H9 (cell line): ENCODE measurements at regions not wholly inside any gene's neighbourhood (a gene's known extent, or its start where the extent isn't known, plus 50 kb on each side); places are given as distances from the start of the nearest gene placed in this dataset.
A peak's percentile ranks its signal among the peaks of the same experiment; 100 is the strongest.

ENCODE experiments used
- DNase-seq: peaks from one replicate; pipeline ENCODE4 v3.0.0-alpha.2; 2017
- H2AFZ ChIP-seq: one replicate; pipeline ENCODE4 v1.6.1; 2013; ENCODE audit warnings: mild to moderate bottlenecking, low read length, control low read depth, moderate library complexity
- H2AK5ac ChIP-seq: 2 replicates; pipeline ENCODE4 v1.6.1; 2013; ENCODE audit warnings: low read length, control low read depth, mixed read lengths; ENCODE audit not compliant: insufficient read length
- H2BK120ac ChIP-seq: one replicate; pipeline ENCODE4 v1.6.1; 2013; ENCODE audit warnings: low read depth, mild to moderate bottlenecking, low read length, control low read depth, inconsistent platforms; ENCODE audit not compliant: poor library complexity, severe bottlenecking
- H2BK12ac ChIP-seq: 2 replicates; pipeline ENCODE4 v1.6.1; 2013; ENCODE audit warnings: low read length, control low read depth, mixed read lengths, low read depth; ENCODE audit not compliant: insufficient read length
- H2BK15ac ChIP-seq: 2 replicates; pipeline ENCODE4 v1.6.1; 2013; ENCODE audit warnings: low read depth, low read length, control low read depth
- H2BK20ac ChIP-seq: one replicate; pipeline ENCODE4 v1.6.1; 2013; ENCODE audit warnings: low read depth, mild to moderate bottlenecking, low read length, control low read depth, inconsistent platforms; ENCODE audit not compliant: poor library complexity, severe bottlenecking
- H2BK5ac ChIP-seq: 2 replicates; pipeline ENCODE4 v1.6.1; 2013; ENCODE audit warnings: low read length, control low read depth, mixed read lengths; ENCODE audit not compliant: insufficient read length
- H3K14ac ChIP-seq: 2 replicates; pipeline ENCODE4 v1.6.1; 2013; ENCODE audit warnings: low read length, control low read depth; ENCODE audit not compliant: insufficient read depth
- H3K18ac ChIP-seq: 2 replicates; pipeline ENCODE4 v1.6.1; 2013; ENCODE audit warnings: low read depth, mild to moderate bottlenecking, mixed read lengths, low read length, control low read depth; ENCODE audit not compliant: insufficient read length
- H3K23ac ChIP-seq: 2 replicates; pipeline ENCODE4 v1.6.1; 2013; ENCODE audit warnings: low read length, control low read depth, mixed read lengths, low read depth; ENCODE audit not compliant: insufficient read length
- H3K23me2 ChIP-seq: 2 replicates; pipeline ENCODE4 v1.6.1; 2013; ENCODE audit warnings: low read depth, mild to moderate bottlenecking, mixed read lengths, low read length, control low read depth; ENCODE audit not compliant: insufficient read length, poor library complexity, severe bottlenecking
- H3K27ac ChIP-seq: 2 replicates; pipeline ENCODE4 v1.5.1; 2013; ENCODE audit warnings: low read length, control low read depth, mixed read lengths, low read depth; ENCODE audit not compliant: insufficient read length
- H3K27me3 ChIP-seq: 2 replicates; pipeline ENCODE4 v1.6.1; 2013; ENCODE audit warnings: low read length, control low read depth, inconsistent platforms; ENCODE audit not compliant: insufficient read depth
- H3K4ac ChIP-seq: 2 replicates; pipeline ENCODE4 v1.6.1; 2013; ENCODE audit warnings: low read depth, mild to moderate bottlenecking, control low read depth, inconsistent platforms, low read length, moderate library complexity
- H3K4me1 ChIP-seq: 2 replicates; pipeline ENCODE4 v1.6.1; 2013; ENCODE audit warnings: low read length, control low read depth, inconsistent platforms; ENCODE audit not compliant: insufficient read depth
- H3K4me2 ChIP-seq: 2 replicates; pipeline ENCODE4 v1.6.1; 2013; ENCODE audit warnings: low read length, control low read depth, mixed read lengths; ENCODE audit not compliant: insufficient read length, insufficient read depth
- H3K56ac ChIP-seq: 2 replicates; pipeline ENCODE4 v1.6.1; 2013; ENCODE audit warnings: low read depth, mild to moderate bottlenecking, mixed read lengths, low read length, control low read depth; ENCODE audit not compliant: insufficient read length
- H3K79me1 ChIP-seq: 2 replicates; pipeline ENCODE4 v1.6.1; 2013; ENCODE audit warnings: low read depth, mild to moderate bottlenecking, moderate library complexity, low read length, control low read depth, inconsistent platforms; ENCODE audit not compliant: insufficient read depth, poor library complexity, severe bottlenecking
- H3K79me2 ChIP-seq: 2 replicates; pipeline ENCODE4 v1.6.1; 2013; ENCODE audit warnings: low read length, control low read depth, inconsistent platforms; ENCODE audit not compliant: insufficient read depth
- H3K9ac ChIP-seq: 2 replicates; pipeline ENCODE4 v1.6.1; 2013; ENCODE audit warnings: low read length, control low read depth, mixed read lengths; ENCODE audit not compliant: insufficient read length; ENCODE audit errors: extremely low read depth
- H3K9me3 ChIP-seq: one replicate; pipeline ENCODE4 v1.6.1; 2013; ENCODE audit warnings: low read depth, low read length, inconsistent platforms; ENCODE audit not compliant: control insufficient read depth
- H3T11ph ChIP-seq: one replicate; pipeline ENCODE4 v1.6.1; 2013; ENCODE audit warnings: mild to moderate bottlenecking, low read length, control low read depth, inconsistent platforms
- H4K20me1 ChIP-seq: one replicate; pipeline ENCODE4 v1.6.1; 2013; ENCODE audit not compliant: control insufficient read depth, insufficient read length, insufficient read depth
- H4K5ac ChIP-seq: 2 replicates; pipeline ENCODE4 v1.6.1; 2013; ENCODE audit warnings: low read depth, mild to moderate bottlenecking, mixed read lengths, low read length, control low read depth; ENCODE audit not compliant: insufficient read length
- H4K8ac ChIP-seq: replicated peaks from 2 replicates; pipeline ENCODE4 v1.6.1; 2013; ENCODE audit warnings: low read length, control low read depth, mixed read lengths, low read depth; ENCODE audit not compliant: insufficient read length
- H4K91ac ChIP-seq: 2 replicates; pipeline ENCODE4 v1.6.1; 2013; ENCODE audit warnings: low read depth, mild to moderate bottlenecking, moderate library complexity, mixed read lengths, low read length, control low read depth; ENCODE audit not compliant: insufficient read length
- H3K27ac Mint-ChIP-seq, 3 experiments: 2 replicates in 2 of 3; 3 replicates in 1 of 3; pipeline ENCODE4 v1.8.0; 2020 to 2021; ENCODE audit warnings: mixed read lengths in 3 of 3, mild to moderate bottlenecking in 1 of 3, moderate library complexity in 1 of 3
- H3K27me3 Mint-ChIP-seq: 2 replicates; pipeline ENCODE4 v1.8.0; 2021; ENCODE audit warnings: low read depth, mild to moderate bottlenecking, moderate library complexity, mixed read lengths
- H3K36me3 Mint-ChIP-seq, 3 experiments: 2 replicates in 2 of 3; 3 replicates in 1 of 3; pipeline ENCODE4 v1.8.0; 2020 to 2021; ENCODE audit warnings: low read depth in 3 of 3, mixed read lengths in 3 of 3; ENCODE audit not compliant: insufficient read depth in 1 of 3
- H3K4me1 Mint-ChIP-seq, 2 experiments: 2 replicates each; pipeline ENCODE4 v1.8.0; 2020; ENCODE audit warnings: mixed read lengths in 2 of 2
- H3K4me3 Mint-ChIP-seq, 2 experiments: 2 replicates in 1 of 2; 3 replicates in 1 of 2; pipeline ENCODE4 v1.8.0; 2020 to 2021; ENCODE audit warnings: mild to moderate bottlenecking in 2 of 2, mixed read lengths in 2 of 2, moderate library complexity in 1 of 2
- H3K9me3 Mint-ChIP-seq, 2 experiments: 2 replicates in 1 of 2; 3 replicates in 1 of 2; pipeline ENCODE4 v1.8.0; 2020; ENCODE audit warnings: mild to moderate bottlenecking in 2 of 2, mixed read lengths in 2 of 2, moderate library complexity in 1 of 2
- WGBS: extraction: QIAGEN DNeasy Blood & Tissue Kit; methylation state at CpG from one replicate; pipeline ENCODE4 v1.1.7; 2013; ENCODE audit warnings: missing lambda C conversion rate, low lambda C conversion rate, mixed read lengths; ENCODE audit not compliant: insufficient read length; ENCODE audit errors: extremely low coverage; 5-methylcytosine and 5-hydroxymethylcytosine counted together
- TF ChIP-seq, protein P1 (sequence below): fragments of 200-600 bp; sonication (generic); conservative IDR thresholded peaks from 3 replicates; pipeline ENCODE4 v1.8.0; 2021; ENCODE audit warnings: antibody characterized with exemption, mild to moderate bottlenecking

DNA sequence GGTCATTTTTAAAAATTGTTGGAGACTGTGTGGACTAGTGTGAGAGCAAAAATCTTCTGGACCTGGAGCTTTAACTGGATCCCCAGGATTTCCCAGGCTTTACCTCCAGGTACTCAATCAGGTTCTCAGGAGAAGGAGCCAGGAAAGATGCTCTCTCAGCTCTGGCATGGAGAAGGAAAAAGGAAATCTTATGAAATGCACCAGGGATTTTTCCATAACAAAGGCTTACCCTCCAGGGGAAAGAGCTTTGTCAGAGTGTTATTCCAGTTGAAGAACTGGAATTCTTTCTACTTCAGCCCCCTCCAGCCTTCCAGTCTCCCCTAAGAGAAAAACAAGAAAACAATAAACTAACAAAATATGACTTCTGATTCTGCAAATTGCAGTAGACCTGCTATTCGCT, 436.7 kb upstream of the ANKRD30A start:
- no peak overlapping the region for H3K27ac ChIP-seq
- H3K4me1 Mint-ChIP-seq = peaks cover 20 to 26% of the 10 kb centered on the region in 2 experiments
- no peak for DNase-seq
- TF ChIP-seq, protein P1, sequence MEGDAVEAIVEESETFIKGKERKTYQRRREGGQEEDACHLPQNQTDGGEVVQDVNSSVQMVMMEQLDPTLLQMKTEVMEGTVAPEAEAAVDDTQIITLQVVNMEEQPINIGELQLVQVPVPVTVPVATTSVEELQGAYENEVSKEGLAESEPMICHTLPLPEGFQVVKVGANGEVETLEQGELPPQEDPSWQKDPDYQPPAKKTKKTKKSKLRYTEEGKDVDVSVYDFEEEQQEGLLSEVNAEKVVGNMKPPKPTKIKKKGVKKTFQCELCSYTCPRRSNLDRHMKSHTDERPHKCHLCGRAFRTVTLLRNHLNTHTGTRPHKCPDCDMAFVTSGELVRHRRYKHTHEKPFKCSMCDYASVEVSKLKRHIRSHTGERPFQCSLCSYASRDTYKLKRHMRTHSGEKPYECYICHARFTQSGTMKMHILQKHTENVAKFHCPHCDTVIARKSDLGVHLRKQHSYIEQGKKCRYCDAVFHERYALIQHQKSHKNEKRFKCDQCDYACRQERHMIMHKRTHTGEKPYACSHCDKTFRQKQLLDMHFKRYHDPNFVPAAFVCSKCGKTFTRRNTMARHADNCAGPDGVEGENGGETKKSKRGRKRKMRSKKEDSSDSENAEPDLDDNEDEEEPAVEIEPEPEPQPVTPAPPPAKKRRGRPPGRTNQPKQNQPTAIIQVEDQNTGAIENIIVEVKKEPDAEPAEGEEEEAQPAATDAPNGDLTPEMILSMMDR = no peak
- no peaks in the 10 kb centered on the region for H4K20me1 ChIP-seq
- H3K79me1 ChIP-seq = no peaks in the 10 kb centered on the region
- 0 out of 5 replicates have a peak overlapping the region, but pooled peaks of 1 of the 2 experiments have one; percentile 9 for H3K4me3 Mint-ChIP-seq
- peak overlapping the region; percentile 33 to 56 (median 45); a peak in 3 of 7 replicates for H3K27ac Mint-ChIP-seq
- no peak overlapping the region for H4K91ac ChIP-seq
- H3T11ph ChIP-seq = no peak overlapping the region
- H2AFZ ChIP-seq = no peak overlapping the region
- H3K23me2 ChIP-seq = no peaks in the 10 kb centered on the region
- no peak overlapping the region for H2BK120ac ChIP-seq
- peaks cover 6% of the 10 kb centered on the region; the same call in 1 of the 2 replicates for H3K4me1 ChIP-seq
- no peak overlapping the region for H2BK20ac ChIP-seq
- no peak overlapping the region for H4K5ac ChIP-seq
- H3K9ac ChIP-seq = no peak overlapping the region
- no peaks in the 10 kb centered on the region for H3K27me3 ChIP-seq
- H3K9me3 Mint-ChIP-seq = peaks cover 0 to 4% of the 10 kb centered on the region in 2 experiments; a peak in 2 of 5 replicates
- no peaks in the 10 kb centered on the region for H3K79me2 ChIP-seq
- H3K27me3 Mint-ChIP-seq = no peaks in the 10 kb centered on the region
- no peak overlapping the region for H3K4ac ChIP-seq
- peaks cover 0 to 3% (median 0%) of the 10 kb centered on the region in 3 experiments; a peak in 1 of 7 replicates for H3K36me3 Mint-ChIP-seq
- H3K4me2 ChIP-seq = no peak overlapping the region
- no peak overlapping the region for H3K14ac ChIP-seq
- H2BK15ac ChIP-seq = no peak overlapping the region
- no peak overlapping the region for H3K56ac ChIP-seq
- no CpG with 5 or more reads among the region's 1 CpG for WGBS
- H2AK5ac ChIP-seq = no peak overlapping the region
- no peak overlapping the region for H3K18ac ChIP-seq
- H3K23ac ChIP-seq = no peak overlapping the region
- H4K8ac ChIP-seq = no peak overlapping the region
- H2BK5ac ChIP-seq = no peak overlapping the region
- no peaks in the 10 kb centered on the region for H3K9me3 ChIP-seq
- no peak overlapping the region for H2BK12ac ChIP-seq
